ENCODE measurements at regions not wholly inside any gene's neighbourhood (a gene's known extent, or its start where the extent isn't known, plus 50 kb on each side); places are given as distances from the start of the nearest gene placed in this dataset.
"Not testable (repeated sequence)": the region's sequence is repeated elsewhere in the genome, so short reads cannot be mapped to it uniquely, and the experiment has no call there.

- intact Hi-C loops (cut with micrococcal nuclease), result not testable (repeated sequence)
Measured at GRCh38 chr16:13336907-13337881, 435.8 kb downstream of the SHISA9 start.

GRCh38 chr16:13338044-13338443 lies 436.6 kb downstream of the SHISA9 start:
- intact Hi-C loops (cut with micrococcal nuclease), result no loop called here

- intact Hi-C loops (cut with micrococcal nuclease), result no loop called here
Measured at GRCh38 chr16:13342675-13343074, 441.3 kb downstream of the SHISA9 start.

- intact Hi-C loops (cut with micrococcal nuclease), result no loop called here
Measured at GRCh38 chr16:13344001-13344400, 442.6 kb downstream of the SHISA9 start.

- intact Hi-C loops (cut with micrococcal nuclease), result no loop called here
Measured at GRCh38 chr16:13348416-13348815, 447.0 kb downstream of the SHISA9 start.

GRCh38 chr16:13350000-13350399 lies 448.6 kb downstream of the SHISA9 start:
- intact Hi-C loops (cut with micrococcal nuclease), result no loop called here

GRCh38 chr16:13351181-13351580 lies 449.8 kb downstream of the SHISA9 start:
- intact Hi-C loops (cut with micrococcal nuclease), result no loop called here

GRCh38 chr16:13351601-13352217 lies 450.3 kb downstream of the SHISA9 start:
- intact Hi-C loops (cut with micrococcal nuclease), result no loop called here

- intact Hi-C loops (cut with micrococcal nuclease), result not testable (repeated sequence)
Measured at GRCh38 chr16:13352796-13353195, 451.4 kb downstream of the SHISA9 start.

GRCh38 chr16:13357842-13358241 lies 456.4 kb downstream of the SHISA9 start:
- intact Hi-C loops (cut with micrococcal nuclease), result not testable (repeated sequence)

- intact Hi-C loops (cut with micrococcal nuclease), result no loop called here
Measured at GRCh38 chr16:13359835-13360234, 458.4 kb downstream of the SHISA9 start.

GRCh38 chr16:13372421-13372820 lies 471.0 kb downstream of the SHISA9 start:
- intact Hi-C loops (cut with micrococcal nuclease), result no loop called here

- intact Hi-C loops (cut with micrococcal nuclease), result no loop called here
Measured at GRCh38 chr16:13376174-13376573, 474.8 kb downstream of the SHISA9 start.

GRCh38 chr16:13377143-13377542 lies 475.7 kb downstream of the SHISA9 start:
- intact Hi-C loops (cut with micrococcal nuclease), result no loop called here

GRCh38 chr16:13378151-13378550 lies 476.8 kb downstream of the SHISA9 start:
- intact Hi-C loops (cut with micrococcal nuclease), result no loop called here

GRCh38 chr16:13379266-13379665 lies 477.9 kb downstream of the SHISA9 start:
- intact Hi-C loops (cut with micrococcal nuclease), result no loop called here

- intact Hi-C loops (cut with micrococcal nuclease), result not testable (repeated sequence)
Measured at GRCh38 chr16:13385156-13386040, 484.0 kb downstream of the SHISA9 start.

GRCh38 chr16:13390093-13390985 lies 488.9 kb downstream of the SHISA9 start:
- intact Hi-C loops (cut with micrococcal nuclease), result no loop called here

GRCh38 chr16:13390986-13391305 lies 489.5 kb downstream of the SHISA9 start:
- intact Hi-C loops (cut with micrococcal nuclease), result no loop called here

- intact Hi-C loops (cut with micrococcal nuclease), result no loop called here
Measured at GRCh38 chr16:13391337-13391736, 489.9 kb downstream of the SHISA9 start.

GRCh38 chr16:13392341-13392740 lies 490.9 kb downstream of the SHISA9 start:
- intact Hi-C loops (cut with micrococcal nuclease), result no loop called here

Data from T-helper 2 cell treated with Interferon-gamma antibody and Interleukin-4, amounts not matched to agents 100 ng/mL and 5 ng/mL, for 36 hours (primary cell).